Tibial nerve (tissue), 4 donors: ENCODE measurements at regions not wholly inside any gene's neighbourhood (a gene's known extent, or its start where the extent isn't known, plus 50 kb on each side); places are given as distances from the start of the nearest gene placed in this dataset.

Experiments used
- DNase-seq, 2 donors: peaks; one replicate each; pipeline ENCODE4 v3.0.0-alpha.2; 2019; ENCODE audit warnings: low spot score in 2 of 2
- H3K27ac ChIP-seq, 4 donors: fragments of 200-600 bp; sonication (generic) in 3 of 4; one replicate each; pipeline ENCODE4 v1.5.1; 2017 to 2019; ENCODE audit warnings: mild to moderate bottlenecking in 1 of 4
- H3K27me3 ChIP-seq, 2 donors: fragments of 200-600 bp; sonication (generic) in 1 of 2; one replicate each; pipeline versions ENCODE4 v1.5.1 to v1.6.0; 2017 to 2019
- H3K36me3 ChIP-seq, 3 donors: fragments of 200-600 bp; sonication (generic); one replicate each; pipeline ENCODE4 v1.5.1; 2018 to 2019
- H3K4me1 ChIP-seq, 4 donors: fragments of 200-600 bp; sonication (generic) in 3 of 4; one replicate each; pipeline ENCODE4 v1.5.1; 2017 to 2019
- H3K4me3 ChIP-seq, 4 donors: fragments of 200-600 bp; sonication (generic) in 3 of 4; one replicate each; pipeline ENCODE4 v1.5.1; 2017 to 2019; ENCODE audit warnings: mild to moderate bottlenecking in 1 of 4, moderate library complexity in 1 of 4
- H3K9me3 ChIP-seq, 4 donors: fragments of 200-600 bp; sonication (generic) in 3 of 4; one replicate each; pipeline ENCODE4 v1.5.1; 2017 to 2019
- EP300 ChIP-seq, 2 donors: sonication (generic); formaldehyde crosslinking; IDR thresholded peaks; one replicate each; pipeline ENCODE4 v1.6.1; 2017; ENCODE audit warnings: antibody characterized with exemption in 2 of 2, mild to moderate bottlenecking in 1 of 2
- POLR2A ChIP-seq, 2 donors: fragments of 450-650 bp; IDR thresholded peaks; one replicate each; pipeline ENCODE4 v1.6.1; 2017; ENCODE audit warnings: antibody characterized with exemption in 2 of 2, mild to moderate bottlenecking in 2 of 2, moderate library complexity in 2 of 2
- WGBS, 2 donors: methylation state at CpG; one replicate each; pipeline ENCODE4 v1.1.5; 2018; 5-methylcytosine and 5-hydroxymethylcytosine counted together
- TF ChIP-seq, protein P1 (sequence below), 5 experiments: fragments of 200-600 bp in 3 of 5; fragments of 450-650 bp in 2 of 5; sonication (generic) in 3 of 5; IDR thresholded peaks; one replicate each; pipeline ENCODE4 v1.5.1; 2016 to 2019; ENCODE audit warnings: antibody characterized with exemption in 5 of 5, mild to moderate bottlenecking in 3 of 5, moderate library complexity in 2 of 5

DNA sequence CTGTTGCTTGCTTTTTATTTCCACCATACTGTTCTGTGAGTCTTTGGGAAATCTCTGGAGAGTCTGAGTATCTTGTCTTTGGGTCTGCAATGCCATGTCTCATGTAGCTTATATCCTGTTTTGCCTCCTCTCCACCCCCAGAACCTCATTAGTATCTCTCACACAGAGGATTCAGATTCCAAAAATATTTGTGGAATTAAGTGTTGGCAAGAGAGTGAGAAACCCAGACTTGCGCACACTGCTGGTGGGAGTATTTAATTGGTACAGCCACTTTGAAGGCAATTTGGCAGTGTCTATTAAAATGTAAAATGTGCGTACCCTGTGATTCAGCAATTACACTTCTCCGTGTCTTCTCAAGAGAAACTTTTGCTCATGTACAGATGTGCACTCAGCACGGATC, 68.6 kb downstream of the ZNF621 start:
- WGBS, 2 donors: 58 to 70% methylated on average over 4 of the region's 4 CpGs
- no peaks in the 10 kb centered on the region for H3K9me3 ChIP-seq
- DNase-seq: no peak
- TF ChIP-seq, protein P1, sequence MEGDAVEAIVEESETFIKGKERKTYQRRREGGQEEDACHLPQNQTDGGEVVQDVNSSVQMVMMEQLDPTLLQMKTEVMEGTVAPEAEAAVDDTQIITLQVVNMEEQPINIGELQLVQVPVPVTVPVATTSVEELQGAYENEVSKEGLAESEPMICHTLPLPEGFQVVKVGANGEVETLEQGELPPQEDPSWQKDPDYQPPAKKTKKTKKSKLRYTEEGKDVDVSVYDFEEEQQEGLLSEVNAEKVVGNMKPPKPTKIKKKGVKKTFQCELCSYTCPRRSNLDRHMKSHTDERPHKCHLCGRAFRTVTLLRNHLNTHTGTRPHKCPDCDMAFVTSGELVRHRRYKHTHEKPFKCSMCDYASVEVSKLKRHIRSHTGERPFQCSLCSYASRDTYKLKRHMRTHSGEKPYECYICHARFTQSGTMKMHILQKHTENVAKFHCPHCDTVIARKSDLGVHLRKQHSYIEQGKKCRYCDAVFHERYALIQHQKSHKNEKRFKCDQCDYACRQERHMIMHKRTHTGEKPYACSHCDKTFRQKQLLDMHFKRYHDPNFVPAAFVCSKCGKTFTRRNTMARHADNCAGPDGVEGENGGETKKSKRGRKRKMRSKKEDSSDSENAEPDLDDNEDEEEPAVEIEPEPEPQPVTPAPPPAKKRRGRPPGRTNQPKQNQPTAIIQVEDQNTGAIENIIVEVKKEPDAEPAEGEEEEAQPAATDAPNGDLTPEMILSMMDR (IDR thresholded peaks at IDR 0.05): no peak
- TF ChIP-seq POLR2A (IDR thresholded peaks at IDR 0.05): no peak
- TF ChIP-seq EP300 (IDR thresholded peaks at IDR 0.05): no peak
- H3K27me3 ChIP-seq: no peaks in the 10 kb centered on the region
- H3K4me1 ChIP-seq: no peaks in the 10 kb centered on the region
- no peak overlapping the region for H3K27ac ChIP-seq
- no peak overlapping the region for H3K4me3 ChIP-seq
- H3K36me3 ChIP-seq: no peaks in the 10 kb centered on the region

GRCh38 chr3:40597441-40597840, 72.7 kb downstream of the ZNF621 start:
- DNase-seq: no peak
- H3K27me3 ChIP-seq: no peaks in the 10 kb centered on the region
- WGBS, 2 donors: 94 to 96% methylated on average over 3 of the region's 3 CpGs
- H3K36me3 ChIP-seq: no peaks in the 10 kb centered on the region
- H3K27ac ChIP-seq: no peak overlapping the region
- H3K9me3 ChIP-seq: no peaks in the 10 kb centered on the region
- no peak overlapping the region for H3K4me3 ChIP-seq
- TF ChIP-seq, protein P1 (IDR thresholded peaks at IDR 0.05): no peak
- TF ChIP-seq EP300 (IDR thresholded peaks at IDR 0.05) (no peak), POLR2A (IDR thresholded peaks at IDR 0.05) (no peak)
- no peaks in the 10 kb centered on the region for H3K4me1 ChIP-seq

- H3K9me3 ChIP-seq: no peaks in the 10 kb centered on the region
- H3K4me1 ChIP-seq: no peaks in the 10 kb centered on the region
- no peak overlapping the region for H3K27ac ChIP-seq
- TF ChIP-seq EP300 (IDR thresholded peaks at IDR 0.05) (no peak), POLR2A (IDR thresholded peaks at IDR 0.05) (no peak)
- no peaks in the 10 kb centered on the region for H3K36me3 ChIP-seq
- DNase-seq: no peak
- H3K27me3 ChIP-seq: no peaks in the 10 kb centered on the region
- no peak overlapping the region for H3K4me3 ChIP-seq
Measured at GRCh38 chr3:40598338-40598737, 73.6 kb downstream of the ZNF621 start.

- no peaks in the 10 kb centered on the region for H3K27me3 ChIP-seq
- 92 to 93% methylated on average over 3 of the region's 3 CpGs for WGBS, 2 donors
- H3K36me3 ChIP-seq: no peaks in the 10 kb centered on the region
- no peak for DNase-seq
- H3K27ac ChIP-seq: no peak overlapping the region
- no peaks in the 10 kb centered on the region for H3K4me1 ChIP-seq
- H3K4me3 ChIP-seq: no peak overlapping the region
- no peaks in the 10 kb centered on the region for H3K9me3 ChIP-seq
- TF ChIP-seq POLR2A (IDR thresholded peaks at IDR 0.05) (no peak), EP300 (IDR thresholded peaks at IDR 0.05) (no peak)
- TF ChIP-seq, protein P1 (IDR thresholded peaks at IDR 0.05): no peak
Measured at GRCh38 chr3:40598962-40599361, 74.2 kb downstream of the ZNF621 start.

- no peaks in the 10 kb centered on the region for H3K36me3 ChIP-seq
- no peak overlapping the region for H3K27ac ChIP-seq
- no peaks in the 10 kb centered on the region for H3K27me3 ChIP-seq
- 94 to 100% methylated on average over 1 of the region's 1 CpG for WGBS, 2 donors
- peaks cover 0 to 2% (median 0%) of the 10 kb centered on the region in 4 donors for H3K4me1 ChIP-seq
- no peak overlapping the region for H3K4me3 ChIP-seq
- no peak for TF ChIP-seq POLR2A (IDR thresholded peaks at IDR 0.05)
- TF ChIP-seq EP300 (IDR thresholded peaks at IDR 0.05): no peak
- TF ChIP-seq, protein P1 (IDR thresholded peaks at IDR 0.05): no peak
- no peaks in the 10 kb centered on the region for H3K9me3 ChIP-seq
- DNase-seq: no peak
Measured at GRCh38 chr3:40602778-40603385, 78.1 kb downstream of the ZNF621 start.

- DNase-seq: no peak
- Histone ChIP-seq H3K4me3 (no peak overlapping the region), H3K4me1 (peaks cover 0 to 15% (median 0%) of the 10 kb centered on the region in 4 donors), H3K27ac (no peak overlapping the region), H3K36me3 (no peaks in the 10 kb centered on the region), H3K27me3 (no peaks in the 10 kb centered on the region), H3K9me3 (no peaks in the 10 kb centered on the region)
- whole genome bisulfite sequencing, 2 donors: 92 to 93% methylated on average over 1 of the region's 1 CpG
- TF ChIP-seq, protein P1 (IDR thresholded peaks at IDR 0.05): no peak
- TF ChIP-seq POLR2A (IDR thresholded peaks at IDR 0.05): no peak
- TF ChIP-seq EP300 (IDR thresholded peaks at IDR 0.05): no peak
Measured at GRCh38 chr3:40605960-40606359, 81.2 kb downstream of the ZNF621 start.
